ENCODE measurements at regions not wholly inside any gene's neighbourhood (a gene's known extent, or its start where the extent isn't known, plus 50 kb on each side); places are given as distances from the start of the nearest gene placed in this dataset.

DNA sequence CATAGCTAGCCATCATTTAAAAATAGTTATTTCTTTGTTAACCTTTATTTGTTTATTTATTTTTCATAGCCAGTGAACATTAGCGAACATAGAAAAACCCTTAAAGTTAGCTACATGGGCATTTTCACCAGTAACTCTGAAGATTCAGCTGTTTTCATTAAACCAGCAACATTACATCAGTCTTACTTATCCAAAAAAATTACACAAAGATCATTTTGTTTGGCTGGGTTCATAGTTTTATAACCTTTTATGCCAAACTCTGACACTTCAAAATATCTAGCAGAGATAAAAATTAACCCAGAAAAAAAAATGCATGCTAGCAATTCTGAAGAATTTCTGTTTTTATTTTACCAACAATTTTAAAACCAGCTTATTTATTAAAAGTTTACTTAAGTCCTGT, 784.1 kb downstream of the PCDH18 start:
- TF ChIP-seq, protein P1, sequence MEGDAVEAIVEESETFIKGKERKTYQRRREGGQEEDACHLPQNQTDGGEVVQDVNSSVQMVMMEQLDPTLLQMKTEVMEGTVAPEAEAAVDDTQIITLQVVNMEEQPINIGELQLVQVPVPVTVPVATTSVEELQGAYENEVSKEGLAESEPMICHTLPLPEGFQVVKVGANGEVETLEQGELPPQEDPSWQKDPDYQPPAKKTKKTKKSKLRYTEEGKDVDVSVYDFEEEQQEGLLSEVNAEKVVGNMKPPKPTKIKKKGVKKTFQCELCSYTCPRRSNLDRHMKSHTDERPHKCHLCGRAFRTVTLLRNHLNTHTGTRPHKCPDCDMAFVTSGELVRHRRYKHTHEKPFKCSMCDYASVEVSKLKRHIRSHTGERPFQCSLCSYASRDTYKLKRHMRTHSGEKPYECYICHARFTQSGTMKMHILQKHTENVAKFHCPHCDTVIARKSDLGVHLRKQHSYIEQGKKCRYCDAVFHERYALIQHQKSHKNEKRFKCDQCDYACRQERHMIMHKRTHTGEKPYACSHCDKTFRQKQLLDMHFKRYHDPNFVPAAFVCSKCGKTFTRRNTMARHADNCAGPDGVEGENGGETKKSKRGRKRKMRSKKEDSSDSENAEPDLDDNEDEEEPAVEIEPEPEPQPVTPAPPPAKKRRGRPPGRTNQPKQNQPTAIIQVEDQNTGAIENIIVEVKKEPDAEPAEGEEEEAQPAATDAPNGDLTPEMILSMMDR (conservative IDR thresholded peaks at IDR 0.05 in 1 of 2, IDR thresholded peaks at IDR 0.05 in 1 of 2; ENCODE audit: low read depth in 1 of 2, low read length in 2 of 2), result no peak
- TF ChIP-seq EZH2 (IDR thresholded peaks at IDR 0.05; ENCODE audit: low read length, missing control alignments), result no peak

All from fibroblast of lung (primary cell).